ENCODE measurements at regions not wholly inside any gene's neighbourhood (a gene's known extent, or its start where the extent isn't known, plus 50 kb on each side); places are given as distances from the start of the nearest gene placed in this dataset.
A peak's percentile ranks its signal among the peaks of the same experiment; 100 is the strongest.

GRCh38 chr1:88080875-88081274 lies 603.2 kb upstream of the PKN2 start:
- intact Hi-C loops (cut with DNase I), result no loop called here
- no peak for DNase-seq

- DNase-seq, result peak in 2 of 10 donors; percentile 46 to 51
- intact Hi-C loops (cut with DNase I), result no loop called here
Measured at GRCh38 chr1:88088481-88088880, 595.6 kb upstream of the PKN2 start.

GRCh38 chr1:88089961-88090360 lies 594.1 kb upstream of the PKN2 start:
- no peak for DNase-seq
- intact Hi-C loops (cut with DNase I), result no loop called here

GRCh38 chr1:88098881-88099280 lies 585.2 kb upstream of the PKN2 start:
- DNase-seq, result no peak
- intact Hi-C loops (cut with DNase I), result no loop called here

- intact Hi-C loops (cut with DNase I), result no loop called here
- DNase-seq, result no peak
Measured at GRCh38 chr1:88101041-88101440, 583.0 kb upstream of the PKN2 start.

GRCh38 chr1:88104236-88104635 lies 579.8 kb upstream of the PKN2 start:
- DNase-seq, result no peak
- intact Hi-C loops (cut with DNase I), result no loop called here

- DNase-seq, result no peak
- intact Hi-C loops (cut with DNase I), result no loop called here
Measured at GRCh38 chr1:88104886-88105285, 579.2 kb upstream of the PKN2 start.

- no peak for DNase-seq
Measured at GRCh38 chr1:88111816-88112215, 572.3 kb upstream of the PKN2 start.

GRCh38 chr1:88117597-88117996 lies 566.5 kb upstream of the PKN2 start:
- no peak for DNase-seq
- intact Hi-C loops (cut with DNase I), result no loop called here

More at GRCh38 chr1:88111816-88112215, 572.3 kb upstream of the PKN2 start:
- intact Hi-C loops (cut with DNase I), result no loop called here

GRCh38 chr1:88118176-88118845 lies 565.8 kb upstream of the PKN2 start:
- DNase-seq, result no peak
- intact Hi-C loops (cut with DNase I), result no loop called here

GRCh38 chr1:88124614-88125013 lies 559.5 kb upstream of the PKN2 start:
- no peak for DNase-seq

GRCh38 chr1:88126467-88126866 lies 557.6 kb upstream of the PKN2 start:
- intact Hi-C loops (cut with DNase I), result no loop called here
- no peak for DNase-seq

More at GRCh38 chr1:88124614-88125013, 559.5 kb upstream of the PKN2 start:
- intact Hi-C loops (cut with DNase I), result no loop called here

GRCh38 chr1:88133991-88134390 lies 550.1 kb upstream of the PKN2 start:
- DNase-seq, result no peak
- intact Hi-C loops (cut with DNase I), result no loop called here

- intact Hi-C loops (cut with DNase I), result no loop called here
- DNase-seq, result no peak
Measured at GRCh38 chr1:88134983-88135921, 548.8 kb upstream of the PKN2 start.

- DNase-seq, result no peak
- intact Hi-C loops (cut with DNase I), result no loop called here
Measured at GRCh38 chr1:88139633-88140032, 544.4 kb upstream of the PKN2 start.

- DNase-seq, result no peak
- intact Hi-C loops (cut with DNase I), result no loop called here
Measured at GRCh38 chr1:88140325-88140724, 543.7 kb upstream of the PKN2 start.

- intact Hi-C loops (cut with DNase I), result no loop called here
- no peak for DNase-seq
Measured at GRCh38 chr1:88141499-88142074, 542.5 kb upstream of the PKN2 start.

GRCh38 chr1:88145752-88146151 lies 538.3 kb upstream of the PKN2 start:
- intact Hi-C loops (cut with DNase I), result no loop called here
- DNase-seq, result no peak

- intact Hi-C loops (cut with DNase I), result no loop called here
- no peak for DNase-seq
Measured at GRCh38 chr1:88149686-88150085, 534.4 kb upstream of the PKN2 start.

- no peak for DNase-seq
- intact Hi-C loops (cut with DNase I), result no loop called here
Measured at GRCh38 chr1:88150330-88150729, 533.7 kb upstream of the PKN2 start.

GRCh38 chr1:88163187-88163586 lies 520.9 kb upstream of the PKN2 start:
- DNase-seq, result no peak
- intact Hi-C loops (cut with DNase I), result no loop called here
